Spinal cord (tissue), 9 donors: ENCODE measurements at regions not wholly inside any gene's neighbourhood (a gene's known extent, or its start where the extent isn't known, plus 50 kb on each side); places are given as distances from the start of the nearest gene placed in this dataset.

ENCODE experiments used
- DNase-seq, 6 donors: peaks; one replicate each; pipeline versions ENCODE4 v3.0.0 to v3.0.0-alpha.2; 2013 to 2015; ENCODE audit warnings: low spot score in 6 of 6, low read depth in 4 of 6
- H3K27ac ChIP-seq: one replicate; pipeline ENCODE4 v1.5.1; 2013; ENCODE audit warnings: low read depth, low read length, control low read depth
- H3K27me3 ChIP-seq: one replicate; pipeline ENCODE4 v1.6.1; 2013; ENCODE audit warnings: low read length; ENCODE audit not compliant: control insufficient read depth, insufficient read depth
- H3K36me3 ChIP-seq: one replicate; pipeline ENCODE4 v1.6.1; 2013; ENCODE audit warnings: low read length; ENCODE audit not compliant: control insufficient read depth, insufficient read depth
- H3K4me1 ChIP-seq: one replicate; pipeline ENCODE4 v1.6.1; 2013; ENCODE audit warnings: low read length; ENCODE audit not compliant: control insufficient read depth, insufficient read depth
- H3K4me3 ChIP-seq: one replicate; pipeline ENCODE4 v1.5.1; 2013; ENCODE audit warnings: low read depth, low read length, control low read depth
- H3K9me3 ChIP-seq: one replicate; pipeline ENCODE4 v1.6.1; 2013; ENCODE audit warnings: low read length; ENCODE audit not compliant: control insufficient read depth, insufficient read depth
- WGBS: methylation state at CpG from one replicate; pipeline ENCODE4 v1.1.5; 2013; ENCODE audit warnings: missing lambda C conversion rate; ENCODE audit not compliant: insufficient coverage; 5-methylcytosine and 5-hydroxymethylcytosine counted together
- donor health status: healthy.

- no peaks in the 10 kb centered on the region for H3K36me3 ChIP-seq
- no peaks in the 10 kb centered on the region for H3K27me3 ChIP-seq
- no peaks in the 10 kb centered on the region for H3K9me3 ChIP-seq
- no peak for DNase-seq
- whole genome bisulfite sequencing: no CpG with 5 or more reads among the region's 1 CpG
- no peak overlapping the region for H3K27ac ChIP-seq
- H3K4me3 ChIP-seq: no peak overlapping the region
- no peaks in the 10 kb centered on the region for H3K4me1 ChIP-seq
Observed at GRCh38 chr4:125518281-125518680, 203.5 kb downstream of the FAT4 start.

GRCh38 chr4:125519371-125520146 lies 204.8 kb downstream of the FAT4 start:
- Histone ChIP-seq H3K27me3 (no peaks in the 10 kb centered on the region), H3K4me1 (no peaks in the 10 kb centered on the region), H3K36me3 (no peaks in the 10 kb centered on the region), H3K9me3 (no peaks in the 10 kb centered on the region), H3K4me3 (no peak overlapping the region), H3K27ac (no peak overlapping the region)
- WGBS: no CpG with 5 or more reads among the region's 6 CpGs
- peak in 2 of 6 donors; percentile 12 to 14 for DNase-seq

GRCh38 chr4:125520258-125520990 lies 205.7 kb downstream of the FAT4 start:
- DNase-seq: no peak
- Histone ChIP-seq H3K36me3 (no peaks in the 10 kb centered on the region), H3K27ac (no peak overlapping the region), H3K9me3 (no peaks in the 10 kb centered on the region), H3K4me3 (no peak overlapping the region), H3K4me1 (no peaks in the 10 kb centered on the region), H3K27me3 (no peaks in the 10 kb centered on the region)
- WGBS: 91% methylated on average over 4 of the region's 5 CpGs

GRCh38 chr4:125522588-125522987 lies 207.8 kb downstream of the FAT4 start:
- WGBS: 94% methylated on average over 2 of the region's 9 CpGs

GRCh38 chr4:125522992-125523391 lies 208.2 kb downstream of the FAT4 start:
- H3K9me3 ChIP-seq: no peaks in the 10 kb centered on the region
- H3K27ac ChIP-seq: no peak overlapping the region
- WGBS: 98% methylated on average over 7 of the region's 10 CpGs
- no peaks in the 10 kb centered on the region for H3K4me1 ChIP-seq
- DNase-seq: no peak
- H3K4me3 ChIP-seq: no peak overlapping the region
- H3K36me3 ChIP-seq: no peaks in the 10 kb centered on the region
- no peaks in the 10 kb centered on the region for H3K27me3 ChIP-seq

More at GRCh38 chr4:125522588-125522987, 207.8 kb downstream of the FAT4 start:
- no peak overlapping the region for H3K4me3 ChIP-seq
- no peaks in the 10 kb centered on the region for H3K27me3 ChIP-seq
- H3K4me1 ChIP-seq: no peaks in the 10 kb centered on the region
- no peak overlapping the region for H3K27ac ChIP-seq
- H3K9me3 ChIP-seq: no peaks in the 10 kb centered on the region
- no peak for DNase-seq
- no peaks in the 10 kb centered on the region for H3K36me3 ChIP-seq

- Histone ChIP-seq H3K9me3 (no peaks in the 10 kb centered on the region), H3K27me3 (no peaks in the 10 kb centered on the region), H3K4me3 (no peak overlapping the region), H3K4me1 (no peaks in the 10 kb centered on the region), H3K36me3 (no peaks in the 10 kb centered on the region), H3K27ac (no peak overlapping the region)
- WGBS: 80% methylated on average over 1 of the region's 2 CpGs
- no peak for DNase-seq
Observed at GRCh38 chr4:125526420-125526819, 211.7 kb downstream of the FAT4 start.

GRCh38 chr4:125527681-125528080 lies 212.9 kb downstream of the FAT4 start:
- Histone ChIP-seq H3K27ac (no peak overlapping the region), H3K27me3 (no peaks in the 10 kb centered on the region), H3K36me3 (no peaks in the 10 kb centered on the region), H3K4me3 (no peak overlapping the region), H3K9me3 (no peaks in the 10 kb centered on the region), H3K4me1 (no peaks in the 10 kb centered on the region)
- peak in 2 of 6 donors; percentile 7 to 18 for DNase-seq
- WGBS: no CpG with 5 or more reads among the region's 1 CpG

GRCh38 chr4:125529071-125529470 lies 214.3 kb downstream of the FAT4 start:
- Histone ChIP-seq H3K4me1 (no peaks in the 10 kb centered on the region), H3K9me3 (no peaks in the 10 kb centered on the region), H3K27ac (no peak overlapping the region), H3K27me3 (no peaks in the 10 kb centered on the region), H3K36me3 (no peaks in the 10 kb centered on the region), H3K4me3 (no peak overlapping the region)
- no CpG with 5 or more reads among the region's 2 CpGs for WGBS
- DNase-seq: no peak

- Histone ChIP-seq H3K36me3 (no peaks in the 10 kb centered on the region), H3K27me3 (no peaks in the 10 kb centered on the region), H3K4me3 (no peak overlapping the region), H3K27ac (no peak overlapping the region), H3K9me3 (peaks cover 4% of the 10 kb centered on the region), H3K4me1 (no peaks in the 10 kb centered on the region)
- DNase-seq: no peak
- no CpG with 5 or more reads among the region's 1 CpG for WGBS
Observed at GRCh38 chr4:125538670-125539069, 223.9 kb downstream of the FAT4 start.

- no peak overlapping the region for H3K27ac ChIP-seq
- WGBS: no CpG with 5 or more reads among the region's 2 CpGs
- H3K27me3 ChIP-seq: no peaks in the 10 kb centered on the region
- no peaks in the 10 kb centered on the region for H3K36me3 ChIP-seq
- H3K9me3 ChIP-seq: peaks cover 4% of the 10 kb centered on the region
- DNase-seq: no peak
- H3K4me3 ChIP-seq: no peak overlapping the region
- H3K4me1 ChIP-seq: no peaks in the 10 kb centered on the region
Observed at GRCh38 chr4:125539691-125540090, 224.9 kb downstream of the FAT4 start.
